Naive thymus-derived CD8-positive, alpha-beta T cell (primary cell): ENCODE measurements at regions not wholly inside any gene's neighbourhood (a gene's known extent, or its start where the extent isn't known, plus 50 kb on each side); places are given as distances from the start of the nearest gene placed in this dataset.
"Not testable (repeated sequence)": the region's sequence is repeated elsewhere in the genome, so short reads cannot be mapped to it uniquely, and the experiment has no call there.

Source experiments
- ATAC-seq, 2 donors: fragments of 150-1000 bp; cut with Tn5 transposase in 1 of 2; sonication (Bioruptor Pico), chemical (Tn5 transposase) in 1 of 2; 1 replicate in 1 of 2; 2 replicates in 1 of 2; pipeline ENCODE4 v1.10.0; 2021; ENCODE audit warnings: mild to moderate bottlenecking in 2 of 2, moderate library complexity in 2 of 2
- POLR2A ChIA-PET: fragments of 350-600 bp; sonication (Branson Sonifier 250); formaldehyde crosslinking; loops from one replicate; lab custom pipeline; 2021; ENCODE audit warnings: antibody characterized with exemption; lab: Charles Lee
- DNase-seq, 10 donors: peaks; one replicate each; pipeline versions ENCODE4 v3.0.0 to v3.0.0-alpha.2; 2020 to 2022
- H3K27ac Mint-ChIP-seq, 10 donors: one replicate each; pipeline ENCODE4 v1.8.0; 2020 to 2022; ENCODE audit warnings: mild to moderate bottlenecking in 10 of 10, mixed read lengths in 10 of 10, moderate library complexity in 4 of 10, inconsistent platforms in 1 of 10
- H3K27me3 Mint-ChIP-seq, 5 donors: one replicate each; pipeline ENCODE4 v1.8.0; 2021 to 2022; ENCODE audit warnings: mixed read lengths in 5 of 5
- H3K36me3 Mint-ChIP-seq, 3 donors: one replicate each; pipeline ENCODE4 v1.8.0; 2020 to 2022; ENCODE audit warnings: mixed read lengths in 3 of 3, mild to moderate bottlenecking in 2 of 3, inconsistent platforms in 1 of 3
- H3K4me1 Mint-ChIP-seq, 4 donors: one replicate each; pipeline ENCODE4 v1.8.0; 2021 to 2022; ENCODE audit warnings: mixed read lengths in 4 of 4
- H3K4me3 Mint-ChIP-seq, 10 donors: one replicate each; pipeline ENCODE4 v1.8.0; 2020 to 2022; ENCODE audit warnings: mild to moderate bottlenecking in 10 of 10, mixed read lengths in 10 of 10, moderate library complexity in 6 of 10, inconsistent platforms in 1 of 10
- H3K9me3 Mint-ChIP-seq, 9 donors: one replicate each; pipeline ENCODE4 v1.8.0; 2020 to 2022; ENCODE audit warnings: mixed read lengths in 9 of 9, mild to moderate bottlenecking in 3 of 9, inconsistent platforms in 1 of 9, moderate library complexity in 1 of 9

- POLR2A ChIA-PET, result no interaction called here
- Mint-ChIP-seq H3K9me3 (peaks cover 0 to 14% (median 0%) of the 10 kb centered on the region in 9 donors), H3K27me3 (peaks cover 0 to 18% (median 4%) of the 10 kb centered on the region in 5 donors), H3K4me1 (peaks cover 0 to 5% (median 0%) of the 10 kb centered on the region in 4 donors), H3K4me3 (no peak overlapping the region), H3K27ac (no peak overlapping the region), H3K36me3 (no peaks in the 10 kb centered on the region)
- no peak for ATAC-seq
- DNase-seq, result peak in 1 of 10 donors; percentile 22
Observed at GRCh38 chr19:30066781-30067759, 125.0 kb downstream of the URI1 start.

GRCh38 chr19:30067956-30068506, 126.0 kb downstream of the URI1 start:
- H3K36me3 Mint-ChIP-seq, POLR2A ChIA-PET, H3K4me1 Mint-ChIP-seq, DNase-seq, H3K4me3 Mint-ChIP-seq, ATAC-seq: not testable (repeated sequence)
- peaks cover 0 to 18% (median 4%) of the 10 kb centered on the region in 5 donors for H3K27me3 Mint-ChIP-seq
- peaks cover 0 to 14% (median 0%) of the 10 kb centered on the region in 9 donors for H3K9me3 Mint-ChIP-seq
- peak overlapping the region in 1 of 10 donors; percentile 80 for H3K27ac Mint-ChIP-seq

GRCh38 chr19:30068528-30069395, 126.7 kb downstream of the URI1 start:
- peaks cover 0 to 18% (median 4%) of the 10 kb centered on the region in 5 donors for H3K27me3 Mint-ChIP-seq
- H3K4me3 Mint-ChIP-seq, result no peak overlapping the region
- H3K27ac Mint-ChIP-seq, result peak overlapping the region in 1 of 10 donors; percentile 28
- H3K4me1 Mint-ChIP-seq, result peaks cover 0 to 5% (median 0%) of the 10 kb centered on the region in 4 donors
- H3K36me3 Mint-ChIP-seq, result no peaks in the 10 kb centered on the region
- ATAC-seq (no peak), DNase-seq (no peak)
- POLR2A ChIA-PET, result no interaction called here
- peaks cover 0 to 14% (median 0%) of the 10 kb centered on the region in 9 donors for H3K9me3 Mint-ChIP-seq

- H3K4me1 Mint-ChIP-seq, result peaks cover 0 to 5% (median 0%) of the 10 kb centered on the region in 4 donors
- peaks cover 0 to 14% (median 0%) of the 10 kb centered on the region in 9 donors for H3K9me3 Mint-ChIP-seq
- peaks cover 0 to 18% (median 4%) of the 10 kb centered on the region in 5 donors for H3K27me3 Mint-ChIP-seq
- DNase-seq, result no peak
- H3K36me3 Mint-ChIP-seq, result no peaks in the 10 kb centered on the region
- ATAC-seq, result no peak
- POLR2A ChIA-PET, result no interaction called here
- H3K27ac Mint-ChIP-seq, result no peak overlapping the region
- H3K4me3 Mint-ChIP-seq, result no peak overlapping the region
Observed at GRCh38 chr19:30069535-30070197, 127.6 kb downstream of the URI1 start.

- peaks cover 0 to 5% (median 0%) of the 10 kb centered on the region in 4 donors for H3K4me1 Mint-ChIP-seq
- ATAC-seq (no peak), DNase-seq (no peak)
- H3K27me3 Mint-ChIP-seq, result peaks cover 0 to 14% (median 4%) of the 10 kb centered on the region in 5 donors
- no peak overlapping the region for H3K27ac Mint-ChIP-seq
- peaks cover 0 to 14% (median 0%) of the 10 kb centered on the region in 9 donors for H3K9me3 Mint-ChIP-seq
- POLR2A ChIA-PET, result no interaction called here
- H3K36me3 Mint-ChIP-seq, result no peaks in the 10 kb centered on the region
- H3K4me3 Mint-ChIP-seq, result no peak overlapping the region
Observed at GRCh38 chr19:30070198-30070967, 128.3 kb downstream of the URI1 start.

GRCh38 chr19:30070968-30071632, 129.1 kb downstream of the URI1 start:
- Mint-ChIP-seq H3K27ac (no peak overlapping the region), H3K4me3 (no peak overlapping the region), H3K36me3 (no peaks in the 10 kb centered on the region), H3K9me3 (peaks cover 0 to 14% (median 0%) of the 10 kb centered on the region in 9 donors), H3K27me3 (peaks cover 0 to 13% (median 4%) of the 10 kb centered on the region in 5 donors), H3K4me1 (peaks cover 0 to 5% (median 0%) of the 10 kb centered on the region in 4 donors)
- ATAC-seq (no peak), DNase-seq (no peak)
- POLR2A ChIA-PET, result no interaction called here

GRCh38 chr19:30071871-30072270, 129.8 kb downstream of the URI1 start:
- no peaks in the 10 kb centered on the region for H3K36me3 Mint-ChIP-seq
- H3K4me3 Mint-ChIP-seq, result no peak overlapping the region
- no peak overlapping the region for H3K27ac Mint-ChIP-seq
- ATAC-seq (no peak), DNase-seq (no peak)
- H3K4me1 Mint-ChIP-seq, result peaks cover 0 to 2% (median 0%) of the 10 kb centered on the region in 4 donors
- H3K27me3 Mint-ChIP-seq, result peaks cover 0 to 13% (median 4%) of the 10 kb centered on the region in 5 donors
- peaks cover 0 to 14% (median 0%) of the 10 kb centered on the region in 9 donors for H3K9me3 Mint-ChIP-seq
- POLR2A ChIA-PET, result no interaction called here

GRCh38 chr19:30073152-30074000, 131.3 kb downstream of the URI1 start:
- Mint-ChIP-seq H3K36me3 (no peaks in the 10 kb centered on the region), H3K27ac (no peak overlapping the region), H3K9me3 (peaks cover 0 to 7% (median 0%) of the 10 kb centered on the region in 9 donors), H3K4me3 (no peak overlapping the region), H3K27me3 (peaks cover 0 to 11% (median 4%) of the 10 kb centered on the region in 5 donors), H3K4me1 (no peaks in the 10 kb centered on the region)
- ATAC-seq, result no peak
- DNase-seq, result no peak
- POLR2A ChIA-PET, result no interaction called here

GRCh38 chr19:30074096-30074495, 132.1 kb downstream of the URI1 start:
- POLR2A ChIA-PET, result no interaction called here
- no peak for ATAC-seq

More at GRCh38 chr19:30074096-30074495, 132.1 kb downstream of the URI1 start:
- Mint-ChIP-seq H3K27ac (peak overlapping the region in 1 of 10 donors; percentile 39), H3K9me3 (no peaks in the 10 kb centered on the region), H3K36me3 (no peaks in the 10 kb centered on the region), H3K4me3 (no peak overlapping the region), H3K27me3 (peaks cover 0 to 6% (median 2%) of the 10 kb centered on the region in 5 donors), H3K4me1 (no peaks in the 10 kb centered on the region)
- peak in 1 of 10 donors; percentile 22 for DNase-seq
